CD4-positive, alpha-beta T cell treated with Interleukin-4 for 1 hour (primary cell): ENCODE measurements at regions not wholly inside any gene's neighbourhood (a gene's known extent, or its start where the extent isn't known, plus 50 kb on each side); places are given as distances from the start of the nearest gene placed in this dataset.
"Not testable (repeated sequence)": the region's sequence is repeated elsewhere in the genome, so short reads cannot be mapped to it uniquely, and the experiment has no call there.

Experiments
- DNase-seq, 2 donors: peaks; one replicate each; pipeline ENCODE4 v3.0.0-alpha.2; 2020 to 2022

DNA sequence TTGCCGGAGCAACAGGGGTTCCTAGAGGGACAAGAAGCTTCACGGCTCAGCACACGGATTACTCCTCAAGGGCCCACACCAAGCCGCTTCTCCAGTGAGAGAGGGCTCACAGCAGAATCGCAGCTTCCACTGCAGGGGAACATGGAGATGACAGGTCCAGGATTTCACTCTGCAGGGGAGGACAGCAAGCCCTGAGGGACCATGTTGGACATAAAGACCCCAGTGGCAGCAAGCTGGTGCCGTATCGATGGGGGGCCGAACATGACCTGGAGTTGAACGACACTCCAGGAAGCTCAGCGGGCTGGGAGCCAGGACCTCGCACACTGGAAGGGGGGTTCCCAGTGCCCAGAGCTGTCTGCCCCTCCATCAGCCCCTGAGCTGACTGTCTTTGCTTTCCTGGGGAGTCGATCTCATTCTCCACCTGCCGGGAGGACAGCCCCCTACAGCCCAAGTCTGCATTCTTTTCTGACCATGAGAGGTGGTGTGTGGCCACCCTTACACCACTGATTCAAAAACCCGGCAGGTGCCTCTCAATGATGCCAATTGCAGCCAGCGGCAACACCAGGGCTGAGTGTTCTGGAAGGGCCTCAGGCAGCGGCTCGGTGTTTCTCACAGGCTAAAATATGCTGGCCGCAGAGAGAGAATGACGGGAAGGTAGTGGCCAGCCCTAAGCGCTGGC, 194.5 kb upstream of the CDH4 start:
- peak in 1 of 2 donors; percentile 7 for DNase-seq

- no peak for DNase-seq
Measured at GRCh38 chr20:61061981-61062380, 190.1 kb upstream of the CDH4 start.

DNA sequence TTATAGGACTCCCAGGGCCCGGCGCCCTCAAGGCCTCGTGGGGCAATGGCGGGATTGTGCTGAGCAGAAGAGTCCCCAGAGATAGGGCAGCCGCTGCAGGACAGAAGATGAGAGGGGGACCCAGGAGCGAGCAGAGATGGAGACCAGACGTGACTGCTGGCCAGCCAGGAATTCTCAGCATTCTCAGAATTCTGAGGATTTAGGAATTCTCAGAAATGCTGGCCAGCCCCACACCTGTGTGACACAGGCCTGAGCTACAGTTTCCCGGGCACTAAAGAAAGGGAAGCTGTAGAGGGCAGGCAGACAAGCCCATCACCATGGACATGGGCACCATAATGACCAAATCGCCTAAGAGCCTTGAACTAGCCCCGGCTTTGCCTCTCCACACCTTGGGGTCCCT, 186.2 kb upstream of the CDH4 start:
- DNase-seq, result no peak

GRCh38 chr20:61066526-61066925, 185.5 kb upstream of the CDH4 start:
- DNase-seq, result no peak

GRCh38 chr20:61067221-61067620, 184.8 kb upstream of the CDH4 start:
- DNase-seq, result no peak

DNA sequence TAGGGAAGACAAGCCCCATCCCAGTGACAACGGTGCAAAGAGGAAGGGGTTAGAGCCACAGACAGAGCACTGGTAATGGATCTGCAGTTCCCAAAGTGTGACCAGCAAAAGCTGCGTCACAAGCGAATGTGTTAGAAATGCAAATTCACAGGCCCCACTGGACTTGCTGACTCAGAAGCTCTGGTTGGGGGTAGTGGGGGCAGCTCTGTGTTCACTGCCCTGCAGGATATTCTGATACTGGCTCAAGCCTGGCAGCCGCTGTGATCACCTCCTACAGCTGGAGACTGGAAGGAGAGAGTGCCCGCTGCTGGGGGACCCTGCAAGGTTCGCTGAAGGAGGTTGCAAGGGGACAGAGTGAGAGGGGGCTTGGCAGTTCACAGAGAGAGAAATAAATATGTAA, 179.7 kb upstream of the CDH4 start:
- DNase-seq, result no peak

- DNase-seq, result no peak
Measured at GRCh38 chr20:61073376-61073775, 178.7 kb upstream of the CDH4 start.

DNA sequence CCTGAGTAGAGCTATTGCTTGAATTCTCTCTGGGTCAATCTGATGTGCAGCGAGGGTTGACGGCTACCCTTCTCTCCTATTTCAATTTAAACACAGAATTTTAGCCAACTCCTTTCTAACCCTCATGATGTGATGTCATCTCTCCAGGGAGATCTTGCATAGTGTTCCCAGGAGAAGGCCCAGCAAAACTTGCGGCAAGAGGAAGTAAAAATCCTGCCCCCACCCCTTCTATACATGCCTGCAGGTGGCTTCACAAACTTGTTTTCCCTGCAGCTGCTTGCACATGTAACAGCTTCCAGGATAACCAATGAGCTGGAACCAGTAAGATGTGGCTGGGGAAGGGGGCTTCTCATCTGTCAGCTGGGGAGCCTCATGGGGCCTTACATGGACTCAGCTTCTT, 169.3 kb upstream of the CDH4 start:
- no peak for DNase-seq

GRCh38 chr20:61083431-61083830, 168.6 kb upstream of the CDH4 start:
- no peak for DNase-seq

GRCh38 chr20:61086031-61086430, 166.0 kb upstream of the CDH4 start:
- no peak for DNase-seq

GRCh38 chr20:61090541-61090940, 161.5 kb upstream of the CDH4 start:
- DNase-seq, result no peak

DNA sequence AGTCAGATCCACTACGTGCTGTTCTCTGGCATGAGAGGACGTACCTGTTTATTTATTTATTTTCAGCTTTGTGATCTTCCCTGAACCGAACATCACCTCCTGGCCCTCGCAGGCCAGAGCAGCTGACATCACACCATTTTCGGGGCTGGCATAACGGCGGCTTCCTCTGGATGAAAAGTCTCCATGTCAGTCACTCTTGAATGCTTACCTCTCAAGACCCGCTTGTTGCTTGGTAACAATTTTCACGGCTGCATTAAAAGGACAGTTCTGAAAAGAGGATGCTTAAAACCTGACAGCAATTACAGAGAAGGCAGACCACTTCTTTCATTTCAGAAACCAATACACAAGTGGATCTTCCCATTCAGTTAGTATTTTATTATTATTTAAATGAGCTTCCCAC, 159.8 kb upstream of the CDH4 start:
- no peak for DNase-seq

GRCh38 chr20:61094581-61094980, 157.5 kb upstream of the CDH4 start:
- no peak for DNase-seq

DNA sequence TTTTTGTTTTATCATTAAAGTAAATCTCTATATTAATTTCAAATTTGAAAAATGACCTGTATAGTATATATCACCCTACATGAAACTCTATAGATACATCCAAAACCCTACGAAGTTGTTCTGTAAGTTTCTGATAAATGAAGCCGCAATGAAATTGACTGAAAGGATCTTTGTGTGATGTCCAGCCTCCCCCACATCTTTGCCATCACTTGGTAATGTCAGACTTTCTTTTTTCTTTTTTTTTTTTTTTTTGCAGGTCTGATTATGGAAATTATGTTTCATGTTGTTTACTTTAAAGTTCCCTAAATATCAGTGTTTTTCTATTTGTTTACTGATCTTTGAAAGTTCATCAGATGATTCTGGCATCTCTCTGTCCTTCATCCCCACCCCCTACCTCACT, 155.6 kb upstream of the CDH4 start:
- no peak for DNase-seq

GRCh38 chr20:61099806-61100205, 152.3 kb upstream of the CDH4 start:
- no peak for DNase-seq

DNA sequence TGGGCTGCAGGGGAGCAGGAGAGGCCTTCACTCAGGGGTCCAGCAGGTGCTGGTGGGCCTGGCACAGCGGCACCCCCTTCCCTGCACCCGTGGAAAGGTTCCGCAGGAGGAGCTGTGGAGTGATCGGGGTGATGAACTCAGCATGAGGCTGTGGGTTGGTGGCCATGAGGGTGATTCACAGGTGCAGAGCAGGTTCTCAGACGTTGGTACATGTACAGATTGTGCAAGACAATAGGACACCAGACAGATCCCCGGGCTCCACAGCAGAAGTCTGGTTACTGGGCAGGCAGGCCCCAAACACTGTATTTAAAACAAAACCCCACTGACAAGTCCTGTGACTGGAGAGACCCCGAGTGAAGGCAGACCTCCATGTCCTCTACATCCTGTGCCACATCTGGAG, 151.6 kb upstream of the CDH4 start:
- DNase-seq, result no peak

DNA sequence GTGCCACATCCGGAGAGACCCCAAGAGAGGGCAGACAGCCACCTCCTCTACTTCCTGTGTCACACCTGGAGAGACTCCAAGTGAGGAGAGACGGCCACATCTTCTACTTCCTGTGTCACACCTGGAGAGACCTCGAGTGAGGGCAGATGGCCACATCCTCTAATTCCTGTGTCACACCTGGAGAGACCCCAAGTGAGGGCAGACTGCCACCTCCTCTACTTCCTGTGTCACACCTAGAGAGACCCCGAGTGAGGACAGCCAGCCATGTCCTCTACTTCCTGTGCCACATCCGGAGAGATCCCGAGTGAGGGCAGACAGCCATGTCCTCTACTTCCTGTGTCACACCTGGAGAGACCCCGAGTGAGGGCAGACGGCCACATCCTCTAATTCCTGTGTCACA, 150.7 kb upstream of the CDH4 start:
- not testable (repeated sequence) for DNase-seq

DNA sequence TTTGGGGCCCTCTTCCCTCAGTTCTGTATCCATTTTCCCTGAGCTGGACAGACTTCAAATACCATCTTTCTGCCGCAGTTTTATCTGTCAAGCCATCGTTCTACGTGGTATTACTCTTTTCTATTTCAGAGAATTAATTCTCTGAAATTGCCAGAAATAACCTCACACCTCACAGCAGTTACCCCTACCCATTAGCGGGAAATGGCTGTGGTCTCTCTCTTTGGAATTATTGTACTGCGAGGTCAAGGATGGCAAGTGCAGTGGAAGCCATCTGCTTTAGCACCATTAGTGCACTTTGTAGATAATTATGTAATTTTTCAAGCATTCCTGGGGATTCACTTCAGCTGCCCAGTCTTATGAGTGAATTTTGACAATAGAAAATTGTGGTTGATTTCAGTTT, 147.8 kb upstream of the CDH4 start:
- DNase-seq, result no peak

DNA sequence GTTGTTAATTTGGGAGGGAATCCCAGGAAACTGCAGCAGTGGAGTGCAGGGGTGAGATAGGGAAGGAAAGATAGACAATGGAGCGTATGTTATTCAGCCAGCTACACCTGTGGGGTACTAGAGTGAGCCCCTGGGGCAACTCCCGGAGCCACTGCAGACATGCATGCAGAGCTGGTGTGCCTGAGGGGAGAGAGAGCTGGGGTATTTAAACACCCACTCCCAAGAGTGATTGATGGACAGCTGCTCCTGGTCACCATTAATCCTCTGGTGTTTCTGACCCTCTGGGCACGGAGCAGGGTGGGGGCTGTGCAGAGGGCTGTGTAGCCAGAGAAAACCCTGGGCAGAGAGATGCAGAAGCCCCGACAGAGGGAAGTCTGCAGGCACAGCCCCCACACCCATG, 146.7 kb upstream of the CDH4 start:
- no peak for DNase-seq

- no peak for DNase-seq
Measured at GRCh38 chr20:61106438-61106837, 145.6 kb upstream of the CDH4 start.

- DNase-seq, result no peak
Measured at GRCh38 chr20:61109221-61109805, 142.7 kb upstream of the CDH4 start.

GRCh38 chr20:61112515-61112914, 139.5 kb upstream of the CDH4 start:
- no peak for DNase-seq

DNA sequence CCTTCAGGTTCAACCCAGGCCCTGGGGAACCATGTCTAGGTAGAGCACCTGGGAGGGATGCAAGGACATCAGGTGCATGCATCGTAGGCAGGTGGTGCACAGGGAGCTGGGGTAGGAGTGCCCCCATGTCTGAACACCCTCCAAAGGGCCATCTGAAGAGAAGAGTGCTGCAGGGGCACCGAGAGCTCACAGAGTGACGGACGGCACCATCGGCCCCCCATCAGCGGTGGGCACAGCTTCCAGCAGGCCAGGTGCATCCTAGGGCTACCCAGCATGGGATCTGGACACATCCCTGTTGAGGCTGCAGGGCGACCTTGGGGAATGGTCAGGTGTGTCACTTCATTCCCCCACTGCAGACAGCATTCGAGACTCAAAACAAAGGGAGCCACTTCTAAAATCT, 138.3 kb upstream of the CDH4 start:
- no peak for DNase-seq

DNA sequence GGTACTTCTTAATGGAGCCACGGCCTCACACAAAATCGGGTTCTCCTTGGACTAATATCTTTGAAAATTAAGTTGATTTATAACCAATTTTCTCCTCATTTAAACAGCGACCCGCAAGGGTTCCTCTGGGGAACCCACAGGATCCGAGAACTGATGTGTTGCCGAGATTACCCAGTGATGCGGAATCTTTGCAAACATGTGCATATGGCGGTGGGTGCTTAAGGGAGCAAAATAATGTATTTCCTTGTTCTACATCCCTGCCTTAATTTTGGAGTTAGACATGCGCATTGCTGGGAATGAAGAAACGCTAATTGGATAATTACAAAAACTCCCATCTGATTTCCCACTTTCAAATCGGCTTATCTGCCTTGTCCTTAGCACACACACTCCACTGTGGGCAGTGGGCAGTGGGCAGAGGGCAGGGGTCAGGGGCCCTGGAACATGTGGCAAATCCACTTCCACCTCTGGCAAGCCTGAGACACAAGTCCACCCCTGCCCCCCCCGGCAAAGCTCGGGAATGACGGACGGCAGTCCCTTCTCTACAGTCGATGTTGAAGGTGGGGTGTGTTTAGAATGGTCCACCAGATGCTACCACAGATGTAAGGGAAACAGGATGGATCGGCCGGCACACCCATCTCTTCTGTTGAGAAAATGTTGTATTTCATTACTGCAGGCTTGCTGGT, 137.4 kb upstream of the CDH4 start:
- no peak for DNase-seq
